Inferior parietal cortex (tissue), 1 donor: ENCODE measurements at regions not wholly inside any gene's neighbourhood (a gene's known extent, or its start where the extent isn't known, plus 50 kb on each side); places are given as distances from the start of the nearest gene placed in this dataset.
"Not testable (repeated sequence)": the region's sequence is repeated elsewhere in the genome, so short reads cannot be mapped to it uniquely, and the experiment has no call there.

Experiments
- DNase-seq: peaks from one replicate; pipeline ENCODE4 v3.0.0-alpha.2; 2016; ENCODE audit errors: extremely low spot score

- not testable (repeated sequence) for DNase-seq
Observed at GRCh38 chr1:121051161-121051790, 132.9 kb downstream of the FAM72B start.

- DNase-seq, result not testable (repeated sequence)
Observed at GRCh38 chr1:121052081-121052660, 132.0 kb downstream of the FAM72B start.

- not testable (repeated sequence) for DNase-seq
Observed at GRCh38 chr1:121054928-121055327, 129.2 kb downstream of the FAM72B start.

GRCh38 chr1:121066925-121067324, 117.2 kb downstream of the FAM72B start:
- not testable (repeated sequence) for DNase-seq

GRCh38 chr1:121068738-121069499, 115.2 kb downstream of the FAM72B start:
- DNase-seq, result not testable (repeated sequence)

- not testable (repeated sequence) for DNase-seq
Observed at GRCh38 chr1:121073852-121074251, 110.3 kb downstream of the FAM72B start.

GRCh38 chr1:121075254-121075805, 108.8 kb downstream of the FAM72B start:
- DNase-seq, result not testable (repeated sequence)

- DNase-seq, result not testable (repeated sequence)
Observed at GRCh38 chr1:121076674-121077073, 107.5 kb downstream of the FAM72B start.

GRCh38 chr1:121079655-121080054, 104.5 kb downstream of the FAM72B start:
- not testable (repeated sequence) for DNase-seq

GRCh38 chr1:121080197-121080903, 103.8 kb downstream of the FAM72B start:
- peak; percentile 7 for DNase-seq

GRCh38 chr1:121080904-121081264, 103.3 kb downstream of the FAM72B start:
- not testable (repeated sequence) for DNase-seq

- not testable (repeated sequence) for DNase-seq
Observed at GRCh38 chr1:121081625-121082199, 102.4 kb downstream of the FAM72B start.

- DNase-seq, result not testable (repeated sequence)
Observed at GRCh38 chr1:121082995-121083394, 101.1 kb downstream of the FAM72B start.

GRCh38 chr1:121086249-121086648, 97.9 kb downstream of the FAM72B start:
- not testable (repeated sequence) for DNase-seq

- not testable (repeated sequence) for DNase-seq
Observed at GRCh38 chr1:121087221-121087620, 96.9 kb downstream of the FAM72B start.

- DNase-seq, result not testable (repeated sequence)
Observed at GRCh38 chr1:121088568-121088967, 95.6 kb downstream of the FAM72B start.

- DNase-seq, result peak; percentile 32
Observed at GRCh38 chr1:121092329-121092968, 91.7 kb downstream of the FAM72B start.

- not testable (repeated sequence) for DNase-seq
Observed at GRCh38 chr1:121095014-121095413, 89.1 kb downstream of the FAM72B start.

GRCh38 chr1:121097127-121097866, 86.8 kb downstream of the FAM72B start:
- DNase-seq, result peak; percentile 71

GRCh38 chr1:121097867-121098215, 86.3 kb downstream of the FAM72B start:
- not testable (repeated sequence) for DNase-seq
